ENCODE measurements at regions not wholly inside any gene's neighbourhood (a gene's known extent, or its start where the extent isn't known, plus 50 kb on each side); places are given as distances from the start of the nearest gene placed in this dataset.
"Not testable (repeated sequence)": the region's sequence is repeated elsewhere in the genome, so short reads cannot be mapped to it uniquely, and the experiment has no call there.

DNA sequence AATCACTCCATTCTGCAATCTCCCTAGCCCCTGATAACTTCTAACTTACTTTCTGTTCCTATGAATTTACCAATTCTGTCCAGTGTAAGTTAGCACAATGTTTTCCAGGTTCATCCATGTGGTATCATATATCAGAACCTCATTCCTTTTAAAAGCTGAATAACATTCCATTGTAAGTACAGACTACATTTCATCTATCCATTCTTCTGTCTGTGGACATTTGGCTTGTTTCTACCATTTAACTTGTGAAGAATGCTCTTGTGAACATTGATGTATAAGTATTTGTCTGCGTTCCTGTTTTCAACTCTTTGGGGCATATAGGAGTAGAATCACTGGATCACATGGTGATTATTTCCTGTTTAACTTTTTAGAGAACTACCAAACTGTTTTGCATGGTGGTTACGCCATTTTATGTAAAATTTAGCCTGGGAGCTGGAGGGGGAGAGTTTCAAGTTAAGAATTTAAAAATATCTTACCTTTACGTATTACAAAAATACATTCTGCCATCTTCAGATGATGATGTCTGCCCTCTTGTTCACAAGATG is 156.5 kb downstream of the BTBD3 start:
- DNase-seq = no peak
- no peak for ATAC-seq
- Histone ChIP-seq H3K9me3 (ENCODE audit: control insufficient read depth, low read length) (no peaks in the 10 kb centered on the region), H3K4me3 (ENCODE audit: low read length) (no peak overlapping the region), H3K27me3 (ENCODE audit: control insufficient read depth, insufficient read depth) (no peaks in the 10 kb centered on the region), H3K27ac (ENCODE audit: low read length) (no peak overlapping the region), H3K4me1 (ENCODE audit: control insufficient read depth, insufficient read depth, low read length) (no peaks in the 10 kb centered on the region)
- 86% methylated on average over 3 of the region's 3 CpGs for WGBS
- intact Hi-C loops (cut with DNase I) = no loop called here

DNA sequence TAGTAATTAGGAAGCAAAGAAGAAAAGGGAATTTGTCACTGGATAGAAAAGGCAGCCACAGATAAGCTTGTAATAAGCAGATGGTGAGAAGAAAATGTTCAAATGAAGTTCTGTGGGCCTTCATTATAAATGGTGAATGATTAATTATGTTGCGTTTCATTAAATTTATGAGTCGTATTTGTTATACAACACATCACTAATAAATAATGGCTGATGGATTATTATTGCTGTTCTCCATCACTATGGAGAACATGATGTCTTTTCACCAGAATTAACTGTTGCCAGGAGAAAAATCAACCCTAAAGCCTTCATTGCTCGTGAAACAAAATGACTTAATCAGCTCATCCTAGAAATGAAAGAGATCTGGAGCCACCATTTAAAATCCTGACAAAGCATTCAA is 158.5 kb downstream of the BTBD3 start:
- DNase-seq = no peak
- 95% methylated on average over 3 of the region's 3 CpGs for WGBS
- no peak for ATAC-seq
- no peak overlapping the region for H3K27ac ChIP-seq (ENCODE audit: low read length)
- intact Hi-C loops (cut with DNase I) = no loop called here
- H3K4me3 ChIP-seq (ENCODE audit: low read length) = no peak overlapping the region
- no peaks in the 10 kb centered on the region for H3K27me3 ChIP-seq (ENCODE audit: control insufficient read depth, insufficient read depth)
- no peaks in the 10 kb centered on the region for H3K4me1 ChIP-seq (ENCODE audit: control insufficient read depth, insufficient read depth, low read length)
- no peaks in the 10 kb centered on the region for H3K9me3 ChIP-seq (ENCODE audit: control insufficient read depth, low read length)

DNA sequence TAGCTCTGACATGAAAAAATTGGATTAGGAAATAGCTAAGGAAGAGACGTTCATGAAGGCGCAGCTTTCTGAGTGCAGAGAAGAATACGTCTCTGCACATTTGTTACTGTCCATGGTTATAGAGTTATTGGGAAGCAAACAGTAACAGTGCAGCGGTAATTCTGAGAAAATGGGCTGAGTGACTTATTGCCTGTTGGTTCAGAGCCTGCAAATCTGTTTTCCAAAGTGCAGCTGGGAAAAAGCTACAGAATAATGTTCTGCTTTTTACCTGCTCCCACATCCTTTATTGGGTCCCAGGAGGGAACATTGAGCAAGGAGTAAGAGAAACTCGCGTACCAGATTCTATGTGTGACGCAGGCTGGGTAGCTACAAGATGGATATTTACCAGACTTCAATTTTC is 160.2 kb downstream of the BTBD3 start:
- no peak overlapping the region for H3K27ac ChIP-seq (ENCODE audit: low read length)
- ATAC-seq (no peak), DNase-seq (no peak)
- no peak overlapping the region for H3K4me3 ChIP-seq (ENCODE audit: low read length)
- WGBS = 83% methylated on average over 7 of the region's 7 CpGs
- no peaks in the 10 kb centered on the region for H3K27me3 ChIP-seq (ENCODE audit: control insufficient read depth, insufficient read depth)
- intact Hi-C loops (cut with DNase I) = no loop called here
- no peaks in the 10 kb centered on the region for H3K4me1 ChIP-seq (ENCODE audit: control insufficient read depth, insufficient read depth, low read length)
- H3K9me3 ChIP-seq (ENCODE audit: control insufficient read depth, low read length) = no peaks in the 10 kb centered on the region

DNA sequence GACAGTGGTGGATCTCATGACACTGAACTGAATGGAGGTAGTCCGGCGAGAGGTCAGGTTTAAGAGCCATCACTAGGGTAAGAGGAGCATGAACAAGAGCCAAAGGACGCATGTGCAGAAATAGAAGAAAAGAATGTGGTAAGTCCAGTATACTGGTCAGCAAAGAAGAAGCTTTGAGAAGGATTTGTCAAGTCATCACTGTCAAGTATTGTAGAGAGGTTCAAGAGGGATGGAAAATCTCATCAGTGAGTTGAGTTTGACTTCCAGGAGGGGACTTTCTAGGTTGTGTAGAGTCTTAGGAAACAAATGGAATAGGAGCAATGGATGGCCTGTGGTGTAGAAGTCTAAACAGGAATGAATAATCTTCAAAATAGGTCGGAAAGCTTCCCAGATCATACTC is 161.8 kb downstream of the BTBD3 start:
- ATAC-seq (no peak), DNase-seq (no peak)
- H3K4me1 ChIP-seq (ENCODE audit: control insufficient read depth, insufficient read depth, low read length) = no peaks in the 10 kb centered on the region
- H3K9me3 ChIP-seq (ENCODE audit: control insufficient read depth, low read length) = no peaks in the 10 kb centered on the region
- intact Hi-C loops (cut with DNase I) = no loop called here
- no peaks in the 10 kb centered on the region for H3K27me3 ChIP-seq (ENCODE audit: control insufficient read depth, insufficient read depth)
- H3K27ac ChIP-seq (ENCODE audit: low read length) = no peak overlapping the region
- WGBS = 92% methylated on average over 4 of the region's 4 CpGs
- H3K4me3 ChIP-seq (ENCODE audit: low read length) = no peak overlapping the region

GRCh38 chr20:12083269-12083668 is 165.6 kb downstream of the BTBD3 start:
- H3K27ac ChIP-seq (ENCODE audit: low read length) = no peak overlapping the region
- intact Hi-C loops (cut with DNase I) = no loop called here
- WGBS = 68% methylated on average over 2 of the region's 2 CpGs
- no peak for ATAC-seq
- H3K4me1 ChIP-seq (ENCODE audit: control insufficient read depth, insufficient read depth, low read length) = no peaks in the 10 kb centered on the region
- H3K9me3 ChIP-seq (ENCODE audit: control insufficient read depth, low read length) = no peaks in the 10 kb centered on the region
- H3K27me3 ChIP-seq (ENCODE audit: control insufficient read depth, insufficient read depth) = no peaks in the 10 kb centered on the region
- no peak for DNase-seq
- H3K4me3 ChIP-seq (ENCODE audit: low read length) = no peak overlapping the region

GRCh38 chr20:12084482-12084881 is 166.8 kb downstream of the BTBD3 start:
- Histone ChIP-seq H3K4me1 (ENCODE audit: control insufficient read depth, insufficient read depth, low read length) (no peaks in the 10 kb centered on the region), H3K27me3 (ENCODE audit: control insufficient read depth, insufficient read depth) (no peaks in the 10 kb centered on the region), H3K4me3 (ENCODE audit: low read length) (no peak overlapping the region), H3K9me3 (ENCODE audit: control insufficient read depth, low read length) (no peaks in the 10 kb centered on the region), H3K27ac (ENCODE audit: low read length) (no peak overlapping the region)
- intact Hi-C loops (cut with DNase I) = no loop called here
- WGBS = 79% methylated on average over 2 of the region's 2 CpGs
- ATAC-seq (no peak), DNase-seq (no peak)

DNA sequence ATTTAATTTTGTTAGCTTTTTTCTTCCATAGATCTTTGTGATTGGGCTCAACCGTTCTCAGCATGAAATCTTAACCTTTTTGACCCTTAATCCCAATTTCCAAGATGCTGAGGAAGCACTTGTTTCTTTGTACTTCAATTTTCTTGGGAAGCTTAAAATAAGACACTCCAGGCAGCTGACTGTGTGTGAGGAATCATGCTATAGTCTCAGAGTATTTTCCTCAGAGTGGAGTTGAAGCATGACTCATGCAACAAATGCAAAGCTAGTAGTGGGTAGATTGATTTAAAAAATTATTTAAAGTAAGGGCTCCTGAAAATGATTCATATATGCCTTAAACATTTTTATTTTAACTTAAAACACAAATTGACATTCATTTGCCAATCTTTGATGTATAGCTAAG is 168.7 kb downstream of the BTBD3 start:
- Histone ChIP-seq H3K4me1 (ENCODE audit: control insufficient read depth, insufficient read depth, low read length) (no peaks in the 10 kb centered on the region), H3K27ac (ENCODE audit: low read length) (no peak overlapping the region), H3K27me3 (ENCODE audit: control insufficient read depth, insufficient read depth) (no peaks in the 10 kb centered on the region), H3K4me3 (ENCODE audit: low read length) (no peak overlapping the region), H3K9me3 (ENCODE audit: control insufficient read depth, low read length) (no peaks in the 10 kb centered on the region)
- DNase-seq (no peak), ATAC-seq (no peak)
- intact Hi-C loops (cut with DNase I) = no loop called here
- 44% methylated on average over 1 of the region's 1 CpG for WGBS

- DNase-seq = no peak
- no peak overlapping the region for H3K4me3 ChIP-seq (ENCODE audit: low read length)
- intact Hi-C loops (cut with DNase I) = no loop called here
- no peak overlapping the region for H3K27ac ChIP-seq (ENCODE audit: low read length)
- WGBS = 61% methylated on average over 1 of the region's 1 CpG
- H3K9me3 ChIP-seq (ENCODE audit: control insufficient read depth, low read length) = no peaks in the 10 kb centered on the region
- no peaks in the 10 kb centered on the region for H3K4me1 ChIP-seq (ENCODE audit: control insufficient read depth, insufficient read depth, low read length)
- H3K27me3 ChIP-seq (ENCODE audit: control insufficient read depth, insufficient read depth) = no peaks in the 10 kb centered on the region
- ATAC-seq = no peak
These were observed 173.2 kb downstream of the BTBD3 start for GRCh38 chr20:12090920-12091319.

DNA sequence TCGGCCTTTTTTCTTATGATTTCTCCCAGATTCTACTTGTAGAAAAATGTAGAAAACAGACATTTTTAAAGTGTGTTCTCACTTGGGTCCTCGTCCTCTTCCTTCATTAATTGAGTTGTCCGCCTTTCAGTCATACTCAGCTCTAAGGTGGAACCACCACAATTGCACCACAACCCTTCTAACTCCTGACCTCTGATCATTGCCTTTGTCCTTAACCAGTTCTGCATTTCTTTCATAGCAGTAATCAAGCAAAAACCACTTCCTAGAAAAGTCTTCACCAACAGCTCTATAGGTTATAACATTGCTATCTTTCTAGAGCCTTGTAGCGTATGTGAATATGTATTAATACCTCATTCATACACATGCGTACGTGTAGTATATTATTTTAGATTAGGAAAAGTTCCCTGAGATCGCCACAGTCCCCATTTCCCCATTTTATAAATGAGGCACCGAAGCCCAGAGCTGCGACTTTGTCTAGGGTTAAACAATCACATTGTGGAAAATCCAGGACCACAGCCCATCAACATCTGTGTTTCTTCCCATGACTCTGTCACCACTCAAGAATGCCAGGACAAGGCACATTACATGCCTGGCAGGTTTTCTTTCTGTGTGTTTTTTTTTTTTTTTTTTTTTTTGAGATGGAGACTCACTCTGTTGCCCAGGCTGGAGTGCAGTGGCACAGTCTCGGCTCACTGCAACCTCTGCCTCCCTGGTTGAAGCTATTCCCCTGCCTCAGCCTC is 175.5 kb downstream of the BTBD3 start:
- DNase-seq (no peak), ATAC-seq (no peak)
- 91% methylated on average over 10 of the region's 10 CpGs for WGBS
- Histone ChIP-seq H3K27ac (ENCODE audit: low read length) (no peak overlapping the region), H3K4me1 (ENCODE audit: control insufficient read depth, insufficient read depth, low read length) (no peaks in the 10 kb centered on the region), H3K27me3 (ENCODE audit: control insufficient read depth, insufficient read depth) (no peaks in the 10 kb centered on the region), H3K9me3 (ENCODE audit: control insufficient read depth, low read length) (no peaks in the 10 kb centered on the region), H3K4me3 (ENCODE audit: low read length) (no peak overlapping the region)
- intact Hi-C loops (cut with DNase I) = no loop called here

DNA sequence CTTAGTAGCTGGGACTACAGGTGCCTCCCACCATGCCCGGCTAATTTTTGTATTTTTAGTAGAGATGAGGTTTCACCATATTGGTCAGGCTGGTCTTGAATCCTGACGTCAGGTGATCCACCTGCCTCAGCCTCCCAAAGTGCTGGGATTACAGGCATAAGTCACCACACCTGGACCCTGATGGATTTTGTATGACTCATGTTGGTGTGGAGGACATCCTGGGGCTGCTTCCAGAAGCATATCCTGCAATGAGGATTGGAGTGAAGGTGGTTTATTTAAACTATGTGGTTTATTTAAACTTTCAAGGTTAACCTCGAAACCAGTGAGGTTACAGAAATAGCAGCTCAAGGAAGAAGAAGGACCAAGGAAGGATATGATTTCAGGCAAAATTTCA is 176.1 kb downstream of the BTBD3 start:
- H3K9me3 ChIP-seq (ENCODE audit: control insufficient read depth, low read length); ATAC-seq; H3K27ac ChIP-seq (ENCODE audit: low read length); H3K27me3 ChIP-seq (ENCODE audit: control insufficient read depth, insufficient read depth); intact Hi-C loops (cut with DNase I); H3K4me3 ChIP-seq (ENCODE audit: low read length); H3K4me1 ChIP-seq (ENCODE audit: control insufficient read depth, insufficient read depth, low read length); DNase-seq: not testable (repeated sequence)
- 88% methylated on average over 3 of the region's 3 CpGs for WGBS

- ATAC-seq (no peak), DNase-seq (no peak)
- Histone ChIP-seq H3K4me1 (ENCODE audit: control insufficient read depth, insufficient read depth, low read length) (no peaks in the 10 kb centered on the region), H3K27me3 (ENCODE audit: control insufficient read depth, insufficient read depth) (no peaks in the 10 kb centered on the region), H3K4me3 (ENCODE audit: low read length) (no peak overlapping the region), H3K27ac (ENCODE audit: low read length) (no peak overlapping the region), H3K9me3 (ENCODE audit: control insufficient read depth, low read length) (no peaks in the 10 kb centered on the region)
- 65% methylated on average over 5 of the region's 5 CpGs for WGBS
- intact Hi-C loops (cut with DNase I) = no loop called here
These were observed 177.7 kb downstream of the BTBD3 start for GRCh38 chr20:12095180-12095920.

Data from right cardiac atrium (tissue), 5 donors.